ENCODE measurements at regions not wholly inside any gene's neighbourhood (a gene's known extent, or its start where the extent isn't known, plus 50 kb on each side); places are given as distances from the start of the nearest gene placed in this dataset.

GRCh38 chr2:2779727-2780126, 448.7 kb upstream of the MYT1L start:
- no peak overlapping the region for H2AFZ ChIP-seq (ENCODE audit: low read depth, low read length)
- no peak overlapping the region for H3K4me2 ChIP-seq (ENCODE audit: low read length)
- H3K79me2 ChIP-seq (ENCODE audit: low read length): no peaks in the 10 kb centered on the region
- TF ChIP-seq CTCF (IDR thresholded peaks at IDR 0.05; ENCODE audit: low read depth, low read length) (no peak), EZH2phosphoT487 (IDR thresholded peaks at IDR 0.05; ENCODE audit: low read depth) (no peak)
- no peak overlapping the region for H3K4me3 ChIP-seq (ENCODE audit: low read length)
- no peaks in the 10 kb centered on the region for H3K9me3 ChIP-seq (ENCODE audit: insufficient read depth, low read length)
- H4K20me1 ChIP-seq (ENCODE audit: insufficient read depth, low read length): no peaks in the 10 kb centered on the region
- no peak overlapping the region for H3K9ac ChIP-seq (ENCODE audit: low read length)
- no peaks in the 10 kb centered on the region for H3K4me1 ChIP-seq (ENCODE audit: low read length)
- no peaks in the 10 kb centered on the region for H3K36me3 ChIP-seq (replicated peaks; ENCODE audit: low read depth, low read length)
- H3K27me3 ChIP-seq (ENCODE audit: low read depth, low read length): no peaks in the 10 kb centered on the region
- no peak overlapping the region for H3K27ac ChIP-seq (ENCODE audit: low read length)

- no peak overlapping the region for H3K9ac ChIP-seq (ENCODE audit: low read length)
- no peaks in the 10 kb centered on the region for H3K27me3 ChIP-seq (ENCODE audit: low read depth, low read length)
- no peaks in the 10 kb centered on the region for H4K20me1 ChIP-seq (ENCODE audit: insufficient read depth, low read length)
- H3K4me2 ChIP-seq (ENCODE audit: low read length): no peak overlapping the region
- H3K36me3 ChIP-seq (replicated peaks; ENCODE audit: low read depth, low read length): no peaks in the 10 kb centered on the region
- H3K27ac ChIP-seq (ENCODE audit: low read length): no peak overlapping the region
- H3K4me1 ChIP-seq (ENCODE audit: low read length): no peaks in the 10 kb centered on the region
- TF ChIP-seq CTCF (IDR thresholded peaks at IDR 0.05; ENCODE audit: low read depth, low read length) (no peak), EZH2phosphoT487 (IDR thresholded peaks at IDR 0.05; ENCODE audit: low read depth) (no peak)
- no peaks in the 10 kb centered on the region for H3K9me3 ChIP-seq (ENCODE audit: insufficient read depth, low read length)
- H3K4me3 ChIP-seq (ENCODE audit: low read length): no peak overlapping the region
- no peak overlapping the region for H2AFZ ChIP-seq (ENCODE audit: low read depth, low read length)
- H3K79me2 ChIP-seq (ENCODE audit: low read length): no peaks in the 10 kb centered on the region
Measured at GRCh38 chr2:2777876-2778275, 446.8 kb upstream of the MYT1L start.

- Histone ChIP-seq H3K9ac (ENCODE audit: low read length) (no peak overlapping the region), H3K36me3 (replicated peaks; ENCODE audit: low read depth, low read length) (no peaks in the 10 kb centered on the region), H2AFZ (ENCODE audit: low read depth, low read length) (no peak overlapping the region), H3K27me3 (ENCODE audit: low read depth, low read length) (no peaks in the 10 kb centered on the region), H3K9me3 (ENCODE audit: insufficient read depth, low read length) (no peaks in the 10 kb centered on the region), H3K4me2 (ENCODE audit: low read length) (no peak overlapping the region), H3K4me3 (ENCODE audit: low read length) (no peak overlapping the region), H3K27ac (ENCODE audit: low read length) (no peak overlapping the region), H4K20me1 (ENCODE audit: insufficient read depth, low read length) (no peaks in the 10 kb centered on the region), H3K4me1 (ENCODE audit: low read length) (no peaks in the 10 kb centered on the region), H3K79me2 (ENCODE audit: low read length) (no peaks in the 10 kb centered on the region)
- TF ChIP-seq EZH2phosphoT487 (IDR thresholded peaks at IDR 0.05; ENCODE audit: low read depth) (no peak), CTCF (IDR thresholded peaks at IDR 0.05; ENCODE audit: low read depth, low read length) (no peak)
Measured at GRCh38 chr2:2777213-2777612, 446.1 kb upstream of the MYT1L start.

GRCh38 chr2:2775018-2775417, 443.9 kb upstream of the MYT1L start:
- TF ChIP-seq EZH2phosphoT487 (IDR thresholded peaks at IDR 0.05; ENCODE audit: low read depth) (no peak), CTCF (IDR thresholded peaks at IDR 0.05; ENCODE audit: low read depth, low read length) (no peak)
- Histone ChIP-seq H3K9ac (ENCODE audit: low read length) (no peak overlapping the region), H3K4me1 (ENCODE audit: low read length) (no peaks in the 10 kb centered on the region), H3K27ac (ENCODE audit: low read length) (no peak overlapping the region), H3K4me3 (ENCODE audit: low read length) (no peak overlapping the region), H3K9me3 (ENCODE audit: insufficient read depth, low read length) (no peaks in the 10 kb centered on the region), H3K27me3 (ENCODE audit: low read depth, low read length) (no peaks in the 10 kb centered on the region), H4K20me1 (ENCODE audit: insufficient read depth, low read length) (no peaks in the 10 kb centered on the region), H3K4me2 (ENCODE audit: low read length) (no peak overlapping the region), H2AFZ (ENCODE audit: low read depth, low read length) (no peak overlapping the region), H3K79me2 (ENCODE audit: low read length) (no peaks in the 10 kb centered on the region), H3K36me3 (replicated peaks; ENCODE audit: low read depth, low read length) (no peaks in the 10 kb centered on the region)
